T-helper 2 cell treated with Interferon-gamma antibody and Interleukin-4, amounts not matched to agents 5 μg/mL and 100 μg/mL, for 36 hours (primary cell): ENCODE measurements at regions not wholly inside any gene's neighbourhood (a gene's known extent, or its start where the extent isn't known, plus 50 kb on each side); places are given as distances from the start of the nearest gene placed in this dataset.
"Not testable (repeated sequence)": the region's sequence is repeated elsewhere in the genome, so short reads cannot be mapped to it uniquely, and the experiment has no call there.

ENCODE experiments used
- DNase-seq: peaks from one replicate; pipeline ENCODE4 v3.0.0; 2021; ENCODE audit warnings: low spot score
- H3K27ac Mint-ChIP-seq: one replicate; pipeline ENCODE4 v1.8.0; 2021; ENCODE audit warnings: mild to moderate bottlenecking, mixed read lengths
- H3K27me3 Mint-ChIP-seq: one replicate; pipeline ENCODE4 v1.8.0; 2021; ENCODE audit warnings: low read depth, mixed read lengths
- H3K36me3 Mint-ChIP-seq: one replicate; pipeline ENCODE4 v1.8.0; 2021; ENCODE audit warnings: low read depth, mixed read lengths
- H3K4me1 Mint-ChIP-seq: one replicate; pipeline ENCODE4 v1.8.0; 2021; ENCODE audit warnings: low read depth, mixed read lengths
- H3K4me3 Mint-ChIP-seq: one replicate; pipeline ENCODE4 v1.8.0; 2022; ENCODE audit warnings: mild to moderate bottlenecking, moderate library complexity, mixed read lengths
- H3K9me3 Mint-ChIP-seq: one replicate; pipeline ENCODE4 v1.8.0; 2021; ENCODE audit warnings: mixed read lengths

DNA sequence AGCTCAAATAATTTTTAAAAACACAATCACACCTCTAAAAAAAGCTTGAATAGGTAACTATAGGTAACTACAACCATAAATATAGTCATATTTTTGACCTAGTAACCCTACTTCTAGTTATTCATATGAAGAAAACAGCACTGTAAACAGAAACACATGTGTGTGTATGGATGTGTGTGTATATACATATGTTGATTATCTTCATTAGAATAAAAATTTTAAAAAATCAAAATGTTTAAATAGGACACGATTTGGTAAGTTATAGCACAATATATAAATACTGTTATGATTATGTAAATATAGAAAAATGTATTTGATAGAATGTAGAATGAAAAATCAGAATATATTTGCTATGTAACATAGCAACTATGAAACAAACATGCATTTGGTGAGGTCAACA, 258.1 kb upstream of the GK2 start:
- Mint-ChIP-seq H3K9me3 (peaks cover 17% of the 10 kb centered on the region), H3K4me3 (no peak overlapping the region), H3K27me3 (peaks cover 5% of the 10 kb centered on the region), H3K27ac (no peak overlapping the region), H3K36me3 (no peaks in the 10 kb centered on the region), H3K4me1 (peaks cover 1% of the 10 kb centered on the region)
- DNase-seq: no peak

DNA sequence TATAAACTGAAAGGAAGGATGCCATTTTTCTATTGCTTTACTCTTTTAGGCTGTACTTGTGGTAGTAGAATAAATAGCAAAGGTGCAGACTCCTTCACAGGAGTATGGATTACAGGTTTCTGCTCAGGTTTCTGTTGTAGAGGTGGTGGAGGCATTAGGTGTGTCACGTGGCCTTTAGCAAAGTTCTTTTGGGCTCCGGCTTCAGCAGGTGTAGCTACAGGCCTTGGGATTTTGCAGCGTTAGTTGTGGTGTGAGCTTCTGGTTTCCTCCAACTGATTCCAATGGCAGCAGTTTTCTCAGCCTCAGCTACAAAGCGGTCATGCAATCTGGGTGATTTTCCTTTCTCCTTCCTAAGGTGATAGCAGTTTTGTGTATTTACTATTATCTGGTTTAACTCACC, 255.8 kb upstream of the GK2 start:
- Mint-ChIP-seq H3K27ac (no peak overlapping the region), H3K36me3 (no peaks in the 10 kb centered on the region), H3K27me3 (peaks cover 2% of the 10 kb centered on the region), H3K4me1 (no peaks in the 10 kb centered on the region), H3K4me3 (no peak overlapping the region), H3K9me3 (peaks cover 5% of the 10 kb centered on the region)
- DNase-seq: no peak

DNA sequence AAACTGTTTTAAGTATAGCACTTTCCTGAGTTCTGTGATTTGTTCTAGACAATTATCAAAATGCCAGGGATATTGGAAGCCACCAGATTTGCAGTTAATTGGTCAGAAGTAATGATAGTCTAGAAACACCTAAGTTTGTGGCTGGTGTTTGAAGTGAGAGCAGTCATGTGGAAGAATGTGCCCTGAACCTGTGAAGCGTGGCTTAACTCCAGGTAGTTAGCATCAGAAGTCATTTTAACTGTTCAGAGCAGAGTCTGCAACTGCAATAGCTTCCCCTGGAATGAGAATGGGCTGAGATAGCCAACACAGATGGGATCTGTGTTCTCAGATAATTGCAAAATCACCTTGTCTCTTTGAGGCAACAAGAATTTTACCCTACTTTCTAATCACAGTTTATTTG, 255.1 kb upstream of the GK2 start:
- no peak for DNase-seq
- Mint-ChIP-seq H3K27me3 (peaks cover 2% of the 10 kb centered on the region), H3K4me1 (no peaks in the 10 kb centered on the region), H3K27ac (no peak overlapping the region), H3K9me3 (no peaks in the 10 kb centered on the region), H3K36me3 (no peaks in the 10 kb centered on the region), H3K4me3 (no peak overlapping the region)

DNA sequence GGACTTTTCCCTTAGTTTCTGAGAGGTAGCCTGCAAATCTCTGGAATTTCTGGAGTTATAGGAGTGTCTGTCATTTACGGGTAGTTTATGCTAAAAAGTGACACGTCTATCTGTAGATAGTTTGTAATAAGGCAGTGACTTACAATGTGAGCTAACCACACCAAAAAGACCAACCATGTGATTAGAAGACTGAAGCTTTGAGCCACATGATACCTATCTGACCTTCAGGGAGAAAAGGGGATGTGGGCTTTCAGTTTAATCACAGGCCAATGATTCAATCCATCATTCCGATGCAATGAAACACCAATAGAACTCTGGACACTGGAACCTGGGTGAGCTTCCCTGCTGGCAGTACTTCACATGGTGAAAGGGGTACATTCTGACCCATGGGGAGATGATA, 254.6 kb upstream of the GK2 start:
- Mint-ChIP-seq H3K9me3 (no peaks in the 10 kb centered on the region), H3K4me3 (no peak overlapping the region), H3K27ac (no peak overlapping the region), H3K27me3 (peaks cover 2% of the 10 kb centered on the region), H3K4me1 (no peaks in the 10 kb centered on the region), H3K36me3 (no peaks in the 10 kb centered on the region)
- no peak for DNase-seq

DNA sequence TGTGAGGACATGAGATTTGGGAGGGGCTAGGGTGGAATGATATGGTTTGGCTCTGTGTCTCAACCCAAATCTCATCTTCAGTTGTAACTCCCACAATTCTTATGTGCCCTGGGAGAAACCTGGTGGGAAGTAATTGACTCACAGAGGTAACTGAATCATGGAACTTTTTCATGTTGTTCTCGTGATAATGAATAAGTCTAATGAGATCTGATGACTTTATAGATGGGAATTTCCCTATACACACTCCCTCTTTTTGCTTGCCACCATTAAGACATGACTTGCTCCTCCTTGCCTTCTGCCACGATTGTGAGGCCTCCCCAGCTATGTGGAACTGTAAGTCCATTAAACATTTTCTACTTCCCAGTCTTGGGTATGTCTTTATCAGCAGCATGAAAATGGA, 253.2 kb upstream of the GK2 start:
- Mint-ChIP-seq H3K9me3 (no peaks in the 10 kb centered on the region), H3K4me1 (no peaks in the 10 kb centered on the region), H3K4me3 (no peak overlapping the region), H3K36me3 (no peaks in the 10 kb centered on the region), H3K27ac (no peak overlapping the region), H3K27me3 (peaks cover 2% of the 10 kb centered on the region)
- no peak for DNase-seq

DNA sequence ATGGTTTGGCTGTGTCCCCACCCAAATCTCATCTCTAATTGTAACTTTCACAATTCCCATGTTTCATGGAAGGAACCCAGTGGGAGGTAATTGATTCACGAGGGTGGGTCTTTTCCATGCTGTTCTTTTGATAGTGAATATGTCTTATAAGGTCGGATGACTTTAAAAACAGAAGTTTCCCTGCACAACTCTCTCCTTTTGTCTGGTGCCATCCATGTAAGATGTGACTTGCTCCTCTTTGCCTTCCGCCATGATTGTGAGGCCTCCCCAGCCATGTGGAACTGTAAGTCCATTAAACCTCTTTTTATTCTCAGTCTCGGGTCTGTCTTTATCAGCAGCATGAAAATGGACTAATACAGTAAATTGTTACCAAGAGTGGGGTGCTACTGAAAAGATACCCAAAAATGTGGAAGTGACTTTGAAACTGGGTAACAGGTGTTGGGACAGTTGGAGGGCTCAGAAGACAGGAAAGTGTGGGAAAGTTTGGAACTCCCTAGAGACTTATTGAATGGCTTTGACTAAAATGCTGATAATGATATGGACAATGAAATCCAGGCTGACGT, 251.4 kb upstream of the GK2 start:
- not testable (repeated sequence) for H3K27me3 Mint-ChIP-seq, H3K9me3 Mint-ChIP-seq, H3K4me3 Mint-ChIP-seq, H3K27ac Mint-ChIP-seq, H3K36me3 Mint-ChIP-seq, H3K4me1 Mint-ChIP-seq, DNase-seq

DNA sequence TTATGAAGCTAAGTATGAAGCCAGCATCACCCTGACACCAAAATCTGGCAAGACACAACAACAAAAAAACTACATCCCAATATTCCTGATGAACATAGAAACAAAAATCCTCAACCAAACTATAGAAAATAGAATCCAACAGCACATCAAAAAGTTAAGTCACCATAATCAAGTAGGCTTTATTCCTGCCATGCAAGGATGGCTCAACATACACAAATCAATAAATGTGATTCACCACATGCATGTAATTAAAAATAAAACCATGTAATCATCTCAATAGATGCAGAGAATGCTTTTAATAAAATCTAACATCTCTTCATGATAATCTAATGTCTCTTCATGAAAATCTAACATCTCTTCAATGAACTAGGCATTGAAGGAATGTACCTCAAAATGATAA, 249.4 kb upstream of the GK2 start:
- Mint-ChIP-seq H3K4me1 (no peaks in the 10 kb centered on the region), H3K9me3 (no peaks in the 10 kb centered on the region), H3K36me3 (no peaks in the 10 kb centered on the region), H3K4me3 (no peak overlapping the region), H3K27ac (no peak overlapping the region), H3K27me3 (no peaks in the 10 kb centered on the region)
- no peak for DNase-seq

DNA sequence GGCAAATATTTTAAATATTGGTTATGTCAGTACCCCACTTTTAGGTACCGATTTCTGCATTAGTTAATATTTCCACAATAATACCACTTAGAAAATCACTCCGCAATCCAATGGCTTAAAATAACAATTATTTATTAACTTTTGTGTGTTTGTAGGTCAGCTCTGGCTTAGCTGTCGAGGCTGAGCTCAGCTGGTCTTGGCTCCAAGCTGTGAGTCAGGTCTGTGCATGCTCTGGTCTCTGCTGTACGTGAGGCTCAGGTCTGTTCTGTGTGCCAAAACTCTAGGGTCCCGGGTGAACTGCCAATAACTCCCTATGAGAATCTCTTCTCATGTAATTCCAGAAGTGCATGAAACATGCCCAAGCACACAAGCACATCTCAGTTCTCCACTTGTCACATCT, 245.8 kb upstream of the GK2 start:
- no peak overlapping the region for H3K4me3 Mint-ChIP-seq
- no peaks in the 10 kb centered on the region for H3K27me3 Mint-ChIP-seq
- H3K36me3 Mint-ChIP-seq: no peaks in the 10 kb centered on the region
- H3K9me3 Mint-ChIP-seq: no peaks in the 10 kb centered on the region
- no peak overlapping the region for H3K27ac Mint-ChIP-seq
- no peak for DNase-seq
- H3K4me1 Mint-ChIP-seq: no peaks in the 10 kb centered on the region

DNA sequence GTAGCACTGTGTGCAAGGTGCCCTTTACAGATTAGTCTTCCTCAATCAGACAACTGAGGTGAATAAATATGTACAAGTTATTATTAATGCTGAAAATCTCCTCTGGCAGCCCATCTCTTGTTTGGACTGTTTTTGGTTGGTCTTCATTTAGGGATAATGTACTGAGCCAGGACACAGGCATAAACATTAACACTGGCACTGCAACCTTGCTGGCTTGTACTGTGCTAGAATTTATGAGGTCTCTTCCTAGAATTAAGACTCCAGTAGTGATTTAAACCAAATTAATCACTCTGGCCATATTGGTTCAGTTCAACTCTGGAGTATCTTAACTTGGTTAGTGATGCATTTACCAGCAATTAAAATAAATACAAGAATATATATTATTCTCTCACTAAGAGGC, 244.7 kb upstream of the GK2 start:
- H3K4me3 Mint-ChIP-seq: no peak overlapping the region
- no peaks in the 10 kb centered on the region for H3K36me3 Mint-ChIP-seq
- H3K27me3 Mint-ChIP-seq: no peaks in the 10 kb centered on the region
- H3K4me1 Mint-ChIP-seq: no peaks in the 10 kb centered on the region
- DNase-seq: no peak
- H3K9me3 Mint-ChIP-seq: no peaks in the 10 kb centered on the region
- no peak overlapping the region for H3K27ac Mint-ChIP-seq

DNA sequence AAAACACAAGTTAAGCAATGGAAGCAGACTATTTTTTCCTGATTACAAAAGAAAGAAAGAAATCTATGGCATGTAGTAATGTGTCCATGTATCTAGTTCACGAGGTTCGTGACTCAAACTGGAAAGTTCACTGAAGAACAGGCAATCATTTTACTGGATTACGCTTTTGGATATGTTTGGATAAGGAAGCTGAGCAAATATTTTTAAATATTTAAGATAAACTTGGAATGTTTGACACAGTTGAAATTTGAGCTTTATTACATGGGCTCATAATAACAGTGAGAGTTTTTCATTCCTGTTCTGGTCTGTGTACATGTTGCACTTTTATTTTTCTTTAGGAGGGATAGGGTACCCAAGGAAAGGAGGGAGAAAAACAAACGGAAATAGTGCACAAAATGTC, 244.2 kb upstream of the GK2 start:
- Mint-ChIP-seq H3K4me3 (no peak overlapping the region), H3K36me3 (no peaks in the 10 kb centered on the region), H3K9me3 (no peaks in the 10 kb centered on the region), H3K4me1 (no peaks in the 10 kb centered on the region), H3K27me3 (no peaks in the 10 kb centered on the region), H3K27ac (no peak overlapping the region)
- DNase-seq: no peak

DNA sequence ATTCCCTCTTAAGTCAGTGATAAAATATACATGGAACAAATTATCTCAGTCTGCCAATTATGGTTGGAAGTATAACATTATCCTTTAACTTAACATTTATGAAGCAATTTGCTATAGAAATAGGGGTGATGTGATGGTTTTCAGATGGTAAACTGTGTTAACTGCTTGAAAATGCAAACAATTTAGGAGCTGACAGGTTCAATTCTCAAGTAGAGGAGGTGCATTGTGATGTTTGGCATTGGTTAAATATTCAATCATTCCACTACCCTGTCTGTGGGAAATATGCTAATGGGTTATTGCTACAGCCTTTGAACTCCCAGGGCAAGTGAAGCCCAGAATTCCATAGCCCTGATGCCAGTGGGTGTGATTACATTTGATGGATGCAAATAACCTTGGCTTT, 243.4 kb upstream of the GK2 start:
- Mint-ChIP-seq H3K36me3 (no peaks in the 10 kb centered on the region), H3K27me3 (no peaks in the 10 kb centered on the region), H3K27ac (no peak overlapping the region), H3K4me3 (no peak overlapping the region), H3K9me3 (no peaks in the 10 kb centered on the region), H3K4me1 (no peaks in the 10 kb centered on the region)
- DNase-seq: no peak

DNA sequence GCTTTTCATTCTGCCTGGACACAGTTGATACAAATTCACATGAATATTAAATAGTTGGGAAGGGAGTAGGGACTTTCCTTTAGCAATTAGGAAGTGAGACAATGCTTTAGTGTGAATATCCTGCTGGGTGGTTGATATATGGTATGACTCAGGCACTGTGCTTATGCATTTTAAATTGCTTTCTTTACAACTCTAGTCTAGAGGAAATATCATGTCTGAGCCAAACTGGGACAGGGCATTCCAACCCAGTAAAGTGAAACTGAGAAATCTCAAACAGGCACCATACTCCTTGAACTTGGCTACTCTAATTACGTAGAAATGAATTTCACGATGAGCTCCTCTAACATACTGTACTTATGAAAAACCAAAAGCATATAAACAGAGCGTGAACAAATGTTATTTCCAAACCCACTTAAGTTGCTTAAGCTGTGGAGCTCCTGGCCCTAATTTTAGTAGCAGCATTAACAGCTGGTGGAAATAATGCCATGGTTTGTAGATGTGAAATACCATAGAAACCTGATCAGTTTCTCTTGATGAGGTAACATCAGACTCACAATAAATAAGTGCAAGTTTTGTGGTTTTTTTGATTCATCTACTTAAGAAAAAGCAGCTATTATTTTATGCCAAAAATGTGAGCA, 242.9 kb upstream of the GK2 start:
- H3K4me3 Mint-ChIP-seq: no peak overlapping the region
- no peaks in the 10 kb centered on the region for H3K9me3 Mint-ChIP-seq
- no peaks in the 10 kb centered on the region for H3K4me1 Mint-ChIP-seq
- H3K27ac Mint-ChIP-seq: no peak overlapping the region
- no peaks in the 10 kb centered on the region for H3K27me3 Mint-ChIP-seq
- DNase-seq: no peak
- no peaks in the 10 kb centered on the region for H3K36me3 Mint-ChIP-seq

DNA sequence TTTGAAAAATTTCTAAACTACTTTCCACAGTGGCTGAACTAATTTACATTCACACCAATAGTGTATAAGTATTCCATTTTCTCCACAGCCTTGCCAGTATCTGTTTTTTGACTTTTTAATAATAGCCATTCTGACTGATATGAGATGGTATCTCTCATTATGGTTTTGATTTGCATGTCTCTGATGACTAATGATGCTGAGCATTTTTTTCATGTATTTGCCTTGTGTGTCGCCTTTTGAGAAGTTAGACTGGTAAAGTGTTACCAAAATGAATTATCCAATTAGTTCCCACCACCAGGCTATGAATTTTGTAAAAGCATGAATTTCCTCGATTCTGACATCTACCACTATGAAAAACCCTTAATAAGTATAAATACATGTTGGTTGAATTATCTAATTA, 242.2 kb upstream of the GK2 start:
- H3K4me1 Mint-ChIP-seq: no peaks in the 10 kb centered on the region
- no peaks in the 10 kb centered on the region for H3K9me3 Mint-ChIP-seq
- no peaks in the 10 kb centered on the region for H3K27me3 Mint-ChIP-seq
- no peak overlapping the region for H3K4me3 Mint-ChIP-seq
- DNase-seq: no peak
- no peaks in the 10 kb centered on the region for H3K36me3 Mint-ChIP-seq
- no peak overlapping the region for H3K27ac Mint-ChIP-seq

DNA sequence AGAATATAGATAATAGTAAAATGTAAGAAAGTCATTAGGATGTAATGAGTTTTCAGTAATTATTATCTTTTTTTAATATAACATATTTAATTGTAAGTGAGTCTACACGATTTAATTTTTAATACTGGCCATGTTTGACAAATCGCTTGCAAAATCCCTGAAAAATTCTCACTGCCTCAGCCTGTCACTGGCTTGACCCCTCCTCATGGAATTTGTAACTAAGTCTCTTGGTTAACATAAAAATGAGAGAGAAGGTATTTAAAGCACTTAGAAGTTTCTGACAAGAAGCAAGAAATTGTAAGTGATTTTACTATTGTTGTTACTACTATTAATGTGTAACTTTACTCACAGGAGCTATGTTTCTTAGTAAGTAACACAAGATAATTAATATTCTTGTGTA, 237.9 kb upstream of the GK2 start:
- H3K36me3 Mint-ChIP-seq: no peaks in the 10 kb centered on the region
- H3K4me1 Mint-ChIP-seq: no peaks in the 10 kb centered on the region
- no peak for DNase-seq
- no peaks in the 10 kb centered on the region for H3K9me3 Mint-ChIP-seq
- H3K4me3 Mint-ChIP-seq: no peak overlapping the region
- H3K27ac Mint-ChIP-seq: no peak overlapping the region
- H3K27me3 Mint-ChIP-seq: no peaks in the 10 kb centered on the region

DNA sequence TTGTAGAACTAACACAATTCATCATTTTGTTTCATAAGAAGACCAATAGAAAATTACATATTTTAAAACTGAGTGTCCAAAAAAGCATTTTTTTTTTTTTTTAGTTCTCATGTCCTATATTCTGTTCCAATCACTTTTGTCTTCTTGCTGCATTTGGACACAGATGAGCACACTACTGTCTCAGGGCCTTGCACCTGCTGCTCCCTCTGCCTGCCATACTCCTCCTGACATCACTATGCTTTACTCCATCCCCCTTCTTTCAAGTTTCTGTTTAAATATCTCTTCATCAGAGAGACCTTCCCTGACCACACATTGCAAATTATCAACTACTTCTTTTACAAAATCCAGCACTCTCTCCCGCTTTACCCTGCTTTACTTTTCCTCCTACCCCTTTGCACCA, 230.7 kb upstream of the GK2 start:
- H3K27ac Mint-ChIP-seq: no peak overlapping the region

More for the DNA sequence above, 230.7 kb upstream of the GK2 start:
- Mint-ChIP-seq H3K36me3 (no peaks in the 10 kb centered on the region), H3K27me3 (peaks cover 11% of the 10 kb centered on the region), H3K4me1 (no peaks in the 10 kb centered on the region), H3K9me3 (no peaks in the 10 kb centered on the region), H3K4me3 (no peak overlapping the region)
- DNase-seq: no peak
